ENCODE measurements at regions not wholly inside any gene's neighbourhood (a gene's known extent, or its start where the extent isn't known, plus 50 kb on each side); places are given as distances from the start of the nearest gene placed in this dataset.

DNA sequence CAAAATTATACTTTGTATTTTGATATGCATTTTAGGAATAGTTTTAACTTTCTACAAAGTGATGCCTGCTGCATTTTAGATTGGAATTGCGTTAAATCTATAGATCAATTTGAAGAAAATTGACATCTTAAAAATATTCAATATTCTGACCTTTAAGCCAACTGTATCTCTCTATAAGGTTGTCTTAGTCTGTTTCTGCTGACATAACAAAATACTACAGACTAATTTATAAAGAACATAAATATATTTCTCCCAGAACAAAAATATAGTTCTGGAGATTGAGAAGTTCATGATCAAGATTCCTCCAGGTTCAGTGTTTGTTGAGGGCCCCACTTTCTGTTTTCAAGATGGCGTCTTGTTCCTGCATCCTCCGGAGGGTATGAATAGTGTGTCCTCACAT, 73.6 kb upstream of the NEGR1 start:
- TF ChIP-seq GATA3 (IDR thresholded peaks at IDR 0.05; ENCODE audit: low read depth, low read length) (no peak), GATA2 (IDR thresholded peaks at IDR 0.05; ENCODE audit: low read depth, low read length) (no peak)

Data from SH-SY5Y (cell line).